Naive thymus-derived CD8-positive, alpha-beta T cell (primary cell): ENCODE measurements at regions not wholly inside any gene's neighbourhood (a gene's known extent, or its start where the extent isn't known, plus 50 kb on each side); places are given as distances from the start of the nearest gene placed in this dataset.

Source experiments
- ATAC-seq, 2 donors: fragments of 150-1000 bp; cut with Tn5 transposase in 1 of 2; sonication (Bioruptor Pico), chemical (Tn5 transposase) in 1 of 2; 1 replicate in 1 of 2; 2 replicates in 1 of 2; pipeline ENCODE4 v1.10.0; 2021; ENCODE audit warnings: mild to moderate bottlenecking in 2 of 2, moderate library complexity in 2 of 2
- POLR2A ChIA-PET: fragments of 350-600 bp; sonication (Branson Sonifier 250); formaldehyde crosslinking; loops from one replicate; lab custom pipeline; 2021; ENCODE audit warnings: antibody characterized with exemption; lab: Charles Lee
- DNase-seq, 10 donors: peaks; one replicate each; pipeline versions ENCODE4 v3.0.0 to v3.0.0-alpha.2; 2020 to 2022
- H3K27ac Mint-ChIP-seq, 10 donors: one replicate each; pipeline ENCODE4 v1.8.0; 2020 to 2022; ENCODE audit warnings: mild to moderate bottlenecking in 10 of 10, mixed read lengths in 10 of 10, moderate library complexity in 4 of 10, inconsistent platforms in 1 of 10
- H3K27me3 Mint-ChIP-seq, 5 donors: one replicate each; pipeline ENCODE4 v1.8.0; 2021 to 2022; ENCODE audit warnings: mixed read lengths in 5 of 5
- H3K36me3 Mint-ChIP-seq, 3 donors: one replicate each; pipeline ENCODE4 v1.8.0; 2020 to 2022; ENCODE audit warnings: mixed read lengths in 3 of 3, mild to moderate bottlenecking in 2 of 3, inconsistent platforms in 1 of 3
- H3K4me1 Mint-ChIP-seq, 4 donors: one replicate each; pipeline ENCODE4 v1.8.0; 2021 to 2022; ENCODE audit warnings: mixed read lengths in 4 of 4
- H3K4me3 Mint-ChIP-seq, 10 donors: one replicate each; pipeline ENCODE4 v1.8.0; 2020 to 2022; ENCODE audit warnings: mild to moderate bottlenecking in 10 of 10, mixed read lengths in 10 of 10, moderate library complexity in 6 of 10, inconsistent platforms in 1 of 10
- H3K9me3 Mint-ChIP-seq, 9 donors: one replicate each; pipeline ENCODE4 v1.8.0; 2020 to 2022; ENCODE audit warnings: mixed read lengths in 9 of 9, mild to moderate bottlenecking in 3 of 9, inconsistent platforms in 1 of 9, moderate library complexity in 1 of 9

- ATAC-seq, result no peak
- POLR2A ChIA-PET, result no interaction called here
- no peak overlapping the region for H3K27ac Mint-ChIP-seq
- H3K4me1 Mint-ChIP-seq, result no peaks in the 10 kb centered on the region
- no peak overlapping the region for H3K4me3 Mint-ChIP-seq
- no peak for DNase-seq
- H3K36me3 Mint-ChIP-seq, result no peaks in the 10 kb centered on the region
- H3K27me3 Mint-ChIP-seq, result peaks cover 0 to 9% (median 0%) of the 10 kb centered on the region in 5 donors
- H3K9me3 Mint-ChIP-seq, result peaks cover 0 to 1% (median 0%) of the 10 kb centered on the region in 9 donors
These were observed 291.6 kb downstream of the PLPP3 start for GRCh38 chr1:56287721-56288120.

- Mint-ChIP-seq H3K4me1 (no peaks in the 10 kb centered on the region), H3K36me3 (no peaks in the 10 kb centered on the region), H3K27ac (no peak overlapping the region), H3K9me3 (peaks cover 0 to 2% (median 0%) of the 10 kb centered on the region in 9 donors), H3K4me3 (no peak overlapping the region), H3K27me3 (peaks cover 0 to 9% (median 0%) of the 10 kb centered on the region in 5 donors)
- POLR2A ChIA-PET, result no interaction called here
- DNase-seq, result no peak
- no peak for ATAC-seq
These were observed 292.4 kb downstream of the PLPP3 start for GRCh38 chr1:56286956-56287355.

GRCh38 chr1:56286506-56286905, 292.9 kb downstream of the PLPP3 start:
- H3K36me3 Mint-ChIP-seq, result no peaks in the 10 kb centered on the region
- peaks cover 0 to 2% (median 0%) of the 10 kb centered on the region in 9 donors for H3K9me3 Mint-ChIP-seq
- H3K4me1 Mint-ChIP-seq, result no peaks in the 10 kb centered on the region
- H3K4me3 Mint-ChIP-seq, result no peak overlapping the region
- ATAC-seq (no peak), DNase-seq (no peak)
- H3K27ac Mint-ChIP-seq, result no peak overlapping the region
- H3K27me3 Mint-ChIP-seq, result peaks cover 0 to 9% (median 0%) of the 10 kb centered on the region in 5 donors
- POLR2A ChIA-PET, result no interaction called here

- Mint-ChIP-seq H3K9me3 (peaks cover 0 to 2% (median 0%) of the 10 kb centered on the region in 9 donors), H3K4me1 (no peaks in the 10 kb centered on the region), H3K36me3 (no peaks in the 10 kb centered on the region), H3K4me3 (no peak overlapping the region), H3K27ac (no peak overlapping the region), H3K27me3 (peaks cover 0 to 9% (median 0%) of the 10 kb centered on the region in 5 donors)
- DNase-seq (no peak), ATAC-seq (no peak)
- POLR2A ChIA-PET, result no interaction called here
These were observed 293.6 kb downstream of the PLPP3 start for GRCh38 chr1:56285554-56286402.

- Mint-ChIP-seq H3K27ac (no peak overlapping the region), H3K27me3 (peaks cover 0 to 9% (median 0%) of the 10 kb centered on the region in 5 donors), H3K4me1 (no peaks in the 10 kb centered on the region), H3K36me3 (no peaks in the 10 kb centered on the region), H3K9me3 (peaks cover 0 to 2% (median 0%) of the 10 kb centered on the region in 9 donors), H3K4me3 (no peak overlapping the region)
- ATAC-seq (no peak), DNase-seq (no peak)
- POLR2A ChIA-PET, result no interaction called here
These were observed 294.4 kb downstream of the PLPP3 start for GRCh38 chr1:56284928-56285327.

GRCh38 chr1:56278061-56278460, 301.3 kb downstream of the PLPP3 start:
- POLR2A ChIA-PET, result no interaction called here
- Mint-ChIP-seq H3K27ac (no peak overlapping the region), H3K9me3 (peaks cover 0 to 5% (median 1%) of the 10 kb centered on the region in 9 donors), H3K27me3 (peaks cover 0 to 5% (median 0%) of the 10 kb centered on the region in 5 donors), H3K4me1 (no peaks in the 10 kb centered on the region), H3K36me3 (no peaks in the 10 kb centered on the region), H3K4me3 (no peak overlapping the region)
- no peak for DNase-seq
- ATAC-seq, result no peak

GRCh38 chr1:56268519-56269140, 310.7 kb downstream of the PLPP3 start:
- peaks cover 0 to 6% (median 4%) of the 10 kb centered on the region in 5 donors for H3K27me3 Mint-ChIP-seq
- H3K4me3 Mint-ChIP-seq, result no peak overlapping the region
- no peak overlapping the region for H3K27ac Mint-ChIP-seq
- ATAC-seq, result no peak
- POLR2A ChIA-PET, result no interaction called here
- peaks cover 0 to 7% (median 0%) of the 10 kb centered on the region in 9 donors for H3K9me3 Mint-ChIP-seq
- no peaks in the 10 kb centered on the region for H3K36me3 Mint-ChIP-seq
- no peak for DNase-seq
- H3K4me1 Mint-ChIP-seq, result no peaks in the 10 kb centered on the region

- Mint-ChIP-seq H3K4me3 (no peak overlapping the region), H3K27me3 (peaks cover 0 to 6% (median 4%) of the 10 kb centered on the region in 5 donors), H3K27ac (no peak overlapping the region), H3K9me3 (peaks cover 0 to 7% (median 0%) of the 10 kb centered on the region in 9 donors), H3K36me3 (no peaks in the 10 kb centered on the region), H3K4me1 (no peaks in the 10 kb centered on the region)
- ATAC-seq, result no peak
- no peak for DNase-seq
- POLR2A ChIA-PET, result no interaction called here
These were observed 311.8 kb downstream of the PLPP3 start for GRCh38 chr1:56267611-56268010.

GRCh38 chr1:56266359-56266758, 313.0 kb downstream of the PLPP3 start:
- H3K4me3 Mint-ChIP-seq, result no peak overlapping the region
- ATAC-seq (no peak), DNase-seq (no peak)
- no peak overlapping the region for H3K27ac Mint-ChIP-seq
- no peaks in the 10 kb centered on the region for H3K4me1 Mint-ChIP-seq
- H3K27me3 Mint-ChIP-seq, result peaks cover 0 to 6% (median 4%) of the 10 kb centered on the region in 5 donors
- no peaks in the 10 kb centered on the region for H3K36me3 Mint-ChIP-seq
- peaks cover 0 to 7% (median 0%) of the 10 kb centered on the region in 9 donors for H3K9me3 Mint-ChIP-seq
- POLR2A ChIA-PET, result no interaction called here

GRCh38 chr1:56265216-56265615, 314.1 kb downstream of the PLPP3 start:
- Mint-ChIP-seq H3K36me3 (no peaks in the 10 kb centered on the region), H3K4me1 (no peaks in the 10 kb centered on the region), H3K27ac (no peak overlapping the region), H3K9me3 (peaks cover 0 to 13% (median 0%) of the 10 kb centered on the region in 9 donors), H3K27me3 (peaks cover 0 to 5% (median 3%) of the 10 kb centered on the region in 5 donors), H3K4me3 (no peak overlapping the region)
- DNase-seq, result no peak
- no peak for ATAC-seq
- POLR2A ChIA-PET, result no interaction called here

GRCh38 chr1:56263908-56264307, 315.5 kb downstream of the PLPP3 start:
- H3K4me1 Mint-ChIP-seq, result no peaks in the 10 kb centered on the region
- H3K36me3 Mint-ChIP-seq, result no peaks in the 10 kb centered on the region
- ATAC-seq (no peak), DNase-seq (no peak)
- peaks cover 0 to 19% (median 0%) of the 10 kb centered on the region in 9 donors for H3K9me3 Mint-ChIP-seq
- H3K27ac Mint-ChIP-seq, result no peak overlapping the region
- H3K27me3 Mint-ChIP-seq, result peaks cover 0 to 4% (median 2%) of the 10 kb centered on the region in 5 donors
- no peak overlapping the region for H3K4me3 Mint-ChIP-seq
- POLR2A ChIA-PET, result no interaction called here

GRCh38 chr1:56258371-56258770, 321.0 kb downstream of the PLPP3 start:
- POLR2A ChIA-PET, result no interaction called here
- ATAC-seq (no peak), DNase-seq (no peak)
- Mint-ChIP-seq H3K27me3 (peaks cover 0 to 2% (median 0%) of the 10 kb centered on the region in 5 donors), H3K4me1 (no peaks in the 10 kb centered on the region), H3K4me3 (no peak overlapping the region), H3K36me3 (no peaks in the 10 kb centered on the region), H3K27ac (no peak overlapping the region), H3K9me3 (peaks cover 0 to 19% (median 0%) of the 10 kb centered on the region in 9 donors)

- Mint-ChIP-seq H3K27me3 (peaks cover 0 to 2% (median 0%) of the 10 kb centered on the region in 5 donors), H3K27ac (no peak overlapping the region), H3K4me1 (no peaks in the 10 kb centered on the region), H3K9me3 (peaks cover 0 to 19% (median 0%) of the 10 kb centered on the region in 9 donors), H3K36me3 (no peaks in the 10 kb centered on the region), H3K4me3 (no peak overlapping the region)
- no peak for DNase-seq
- ATAC-seq, result no peak
- POLR2A ChIA-PET, result no interaction called here
These were observed 321.6 kb downstream of the PLPP3 start for GRCh38 chr1:56257726-56258125.
